Common myeloid progenitor, CD34-positive (primary cell): ENCODE measurements at regions not wholly inside any gene's neighbourhood (a gene's known extent, or its start where the extent isn't known, plus 50 kb on each side); places are given as distances from the start of the nearest gene placed in this dataset.

Experiments used
- CTCF ChIA-PET: fragments of 350-600 bp; sonication (Branson Sonifier 250); formaldehyde crosslinking; loops from one replicate; lab custom pipeline; 2021; ENCODE audit warnings: antibody characterized with exemption; lab: Charles Lee
- POLR2A ChIA-PET: fragments of 350-600 bp; sonication (Branson Sonifier 250); formaldehyde crosslinking; loops from one replicate; lab custom pipeline; 2021; ENCODE audit warnings: antibody characterized with exemption; lab: Charles Lee
- DNase-seq, 3 donors: peaks; one replicate each; pipeline versions ENCODE4 v3.0.0 to v3.0.0-alpha.2; 2013
- H3K27ac ChIP-seq, 2 experiments: 1 replicate in 1 of 2; 2 replicates in 1 of 2; pipeline ENCODE4 v1.7.0; 2013; ENCODE audit warnings: inconsistent platforms in 2 of 2, low read length in 2 of 2, mild to moderate bottlenecking in 2 of 2, low read depth in 1 of 2, moderate library complexity in 1 of 2; ENCODE audit not compliant: severe bottlenecking in 2 of 2, insufficient read depth in 1 of 2, poor library complexity in 1 of 2
- H3K27me3 ChIP-seq, 5 experiments: replicated peaks in 2 of 5; 1 replicate in 3 of 5; 2 replicates in 2 of 5; pipeline versions ENCODE4 v1.6.1 to v1.7.0; 2013; ENCODE audit warnings: low read length in 4 of 5, mild to moderate bottlenecking in 2 of 5, moderate library complexity in 2 of 5, inconsistent platforms in 1 of 5; ENCODE audit not compliant: insufficient read depth in 5 of 5, control insufficient read depth in 4 of 5
- H3K36me3 ChIP-seq, 4 experiments: 1 replicate in 2 of 4; 2 replicates in 2 of 4; pipeline versions ENCODE4 v1.6.1 to v1.7.0; 2013; ENCODE audit warnings: low read length in 3 of 4, control low read depth in 1 of 4, mild to moderate bottlenecking in 1 of 4; ENCODE audit not compliant: control insufficient read depth in 4 of 4, insufficient read depth in 4 of 4
- H3K4me1 ChIP-seq, 4 experiments: 1 replicate in 3 of 4; 2 replicates in 1 of 4; pipeline versions ENCODE4 v1.6.1 to v1.7.1; 2013; ENCODE audit warnings: low read length in 3 of 4, mild to moderate bottlenecking in 3 of 4, control low read depth in 1 of 4, inconsistent platforms in 1 of 4, moderate library complexity in 1 of 4; ENCODE audit not compliant: control insufficient read depth in 4 of 4, insufficient read depth in 4 of 4; ENCODE audit errors: control extremely low read depth in 1 of 4
- H3K4me3 ChIP-seq, 7 experiments: 1 replicate in 4 of 7; 2 replicates in 3 of 7; pipeline versions ENCODE4 v1.5.1 to v1.7.0; 2013; ENCODE audit warnings: mild to moderate bottlenecking in 7 of 7, low read length in 6 of 7, moderate library complexity in 6 of 7, inconsistent platforms in 2 of 7, low read depth in 2 of 7, control low read depth in 1 of 7; ENCODE audit not compliant: insufficient read depth in 4 of 7, control insufficient read depth in 1 of 7; ENCODE audit errors: extremely low read depth in 1 of 7
- H3K9me3 ChIP-seq, 5 experiments: 1 replicate in 4 of 5; 2 replicates in 1 of 5; pipeline versions ENCODE4 v1.6.1 to v1.7.1; 2013; ENCODE audit warnings: low read length in 4 of 5, mild to moderate bottlenecking in 2 of 5, inconsistent platforms in 1 of 5, low read depth in 1 of 5, moderate library complexity in 1 of 5; ENCODE audit not compliant: control insufficient read depth in 4 of 5, insufficient read depth in 2 of 5; ENCODE audit errors: control extremely low read depth in 1 of 5
- WGBS: methylation state at CpG from one replicate; pipeline ENCODE4 v1.1.5; 2013; ENCODE audit not compliant: insufficient coverage; 5-methylcytosine and 5-hydroxymethylcytosine counted together

DNA sequence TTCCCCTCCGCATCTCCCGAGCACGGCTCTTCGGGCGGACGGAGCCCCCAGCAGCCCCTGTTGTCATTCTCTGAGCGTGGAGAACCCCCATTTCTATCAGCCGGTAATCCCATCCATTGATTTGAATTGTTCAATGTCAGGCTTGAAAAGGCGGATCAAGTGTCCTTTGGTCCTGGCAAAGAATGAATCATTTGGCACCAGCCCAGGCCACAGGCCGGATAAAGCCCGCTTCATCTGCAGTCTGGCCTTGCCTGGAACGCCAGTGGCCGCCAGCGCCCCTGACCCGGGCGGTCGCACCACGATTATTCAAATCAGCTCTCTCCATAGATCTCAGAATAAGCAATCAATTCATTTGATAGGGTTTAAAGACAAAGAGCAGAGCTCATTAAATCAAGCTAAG is 188.9 kb downstream of the BRD1 start:
- H3K4me1 ChIP-seq: peaks cover 0 to 8% (median 1%) of the 10 kb centered on the region in 4 experiments
- CTCF ChIA-PET: no interaction called here
- WGBS: 94% methylated on average over 18 of the region's 18 CpGs
- H3K36me3 ChIP-seq: peaks cover 9 to 35% (median 20%) of the 10 kb centered on the region in 4 experiments
- H3K27me3 ChIP-seq: no peaks in the 10 kb centered on the region
- H3K4me3 ChIP-seq: no peak overlapping the region
- no peaks in the 10 kb centered on the region for H3K9me3 ChIP-seq
- no peak overlapping the region for H3K27ac ChIP-seq
- POLR2A ChIA-PET: no interaction called here
- no peak for DNase-seq

GRCh38 chr22:49638001-49638400 is 189.7 kb downstream of the BRD1 start:
- POLR2A ChIA-PET: no interaction called here
- CTCF ChIA-PET: no interaction called here

GRCh38 chr22:49637255-49637760 is 190.4 kb downstream of the BRD1 start:
- Histone ChIP-seq H3K4me1 (peaks cover 0 to 17% (median 6%) of the 10 kb centered on the region in 4 experiments), H3K36me3 (peaks cover 3 to 22% (median 14%) of the 10 kb centered on the region in 4 experiments), H3K27ac (no peak overlapping the region), H3K4me3 (no peak overlapping the region), H3K9me3 (no peaks in the 10 kb centered on the region), H3K27me3 (no peaks in the 10 kb centered on the region)
- POLR2A ChIA-PET: no interaction called here
- whole genome bisulfite sequencing: 94% methylated on average over 25 of the region's 28 CpGs
- CTCF ChIA-PET: no interaction called here
- DNase-seq: no peak

More at GRCh38 chr22:49638001-49638400, 189.7 kb downstream of the BRD1 start:
- Histone ChIP-seq H3K9me3 (no peaks in the 10 kb centered on the region), H3K36me3 (peaks cover 3 to 28% (median 17%) of the 10 kb centered on the region in 4 experiments), H3K4me1 (peaks cover 0 to 11% (median 3%) of the 10 kb centered on the region in 4 experiments), H3K27ac (no peak overlapping the region), H3K27me3 (no peaks in the 10 kb centered on the region), H3K4me3 (no peak overlapping the region)
- DNase-seq: no peak
- WGBS: over 99% methylated on average over 15 of the region's 17 CpGs

GRCh38 chr22:49636649-49637048 is 191.0 kb downstream of the BRD1 start:
- no peaks in the 10 kb centered on the region for H3K27me3 ChIP-seq
- no peak for DNase-seq
- WGBS: 95% methylated on average over 9 of the region's 17 CpGs
- H3K36me3 ChIP-seq: peaks cover 4 to 27% (median 13%) of the 10 kb centered on the region in 4 experiments
- ChIA-PET CTCF (no interaction called here), POLR2A (no interaction called here)
- no peaks in the 10 kb centered on the region for H3K9me3 ChIP-seq
- H3K4me3 ChIP-seq: no peak overlapping the region
- H3K4me1 ChIP-seq: peaks cover 0 to 21% (median 7%) of the 10 kb centered on the region in 4 experiments
- H3K27ac ChIP-seq: no peak overlapping the region

- POLR2A ChIA-PET: no interaction called here
- CTCF ChIA-PET: no interaction called here
- Histone ChIP-seq H3K36me3 (peaks cover 0 to 31% (median 13%) of the 10 kb centered on the region in 4 experiments), H3K4me1 (peaks cover 0 to 21% (median 7%) of the 10 kb centered on the region in 4 experiments), H3K27me3 (no peaks in the 10 kb centered on the region), H3K4me3 (no peak overlapping the region), H3K9me3 (no peaks in the 10 kb centered on the region), H3K27ac (no peak overlapping the region)
- DNase-seq: no peak
- 96% methylated on average over 7 of the region's 10 CpGs for WGBS
Measured at GRCh38 chr22:49636214-49636613, 191.5 kb downstream of the BRD1 start.

- no peak overlapping the region for H3K27ac ChIP-seq
- peaks cover 0 to 22% (median 13%) of the 10 kb centered on the region in 4 experiments for H3K36me3 ChIP-seq
- no peak for DNase-seq
- WGBS: 91% methylated on average over 16 of the region's 22 CpGs
- peaks cover 0 to 21% (median 7%) of the 10 kb centered on the region in 4 experiments for H3K4me1 ChIP-seq
- H3K27me3 ChIP-seq: no peaks in the 10 kb centered on the region
- H3K4me3 ChIP-seq: no peak overlapping the region
- ChIA-PET CTCF (interaction anchor here (1.1 to 1.2 kb wide), 3 partner anchors 8 to 92 kb away, joined by 3 to 4 read pairs (median 3); no protein-coding TSS in a partner anchor), POLR2A (no interaction called here)
- no peaks in the 10 kb centered on the region for H3K9me3 ChIP-seq
Measured at GRCh38 chr22:49634006-49634772, 193.5 kb downstream of the BRD1 start.

- DNase-seq: no peak
- CTCF ChIA-PET: interaction anchor here (0.9 to 1.5 kb wide), 3 partner anchors 9 to 24 kb away, joined by 3 to 4 read pairs (median 4); no protein-coding TSS in a partner anchor
- POLR2A ChIA-PET: no interaction called here
- Histone ChIP-seq H3K4me3 (no peak overlapping the region), H3K36me3 (peaks cover 0 to 21% (median 9%) of the 10 kb centered on the region in 4 experiments), H3K4me1 (peaks cover 0 to 21% (median 7%) of the 10 kb centered on the region in 4 experiments), H3K9me3 (no peaks in the 10 kb centered on the region), H3K27ac (no peak overlapping the region), H3K27me3 (no peaks in the 10 kb centered on the region)
- 71% methylated on average over 11 of the region's 12 CpGs for WGBS
Measured at GRCh38 chr22:49633010-49633324, 194.7 kb downstream of the BRD1 start.
